ENCODE measurements at regions not wholly inside any gene's neighbourhood (a gene's known extent, or its start where the extent isn't known, plus 50 kb on each side); places are given as distances from the start of the nearest gene placed in this dataset.

DNA sequence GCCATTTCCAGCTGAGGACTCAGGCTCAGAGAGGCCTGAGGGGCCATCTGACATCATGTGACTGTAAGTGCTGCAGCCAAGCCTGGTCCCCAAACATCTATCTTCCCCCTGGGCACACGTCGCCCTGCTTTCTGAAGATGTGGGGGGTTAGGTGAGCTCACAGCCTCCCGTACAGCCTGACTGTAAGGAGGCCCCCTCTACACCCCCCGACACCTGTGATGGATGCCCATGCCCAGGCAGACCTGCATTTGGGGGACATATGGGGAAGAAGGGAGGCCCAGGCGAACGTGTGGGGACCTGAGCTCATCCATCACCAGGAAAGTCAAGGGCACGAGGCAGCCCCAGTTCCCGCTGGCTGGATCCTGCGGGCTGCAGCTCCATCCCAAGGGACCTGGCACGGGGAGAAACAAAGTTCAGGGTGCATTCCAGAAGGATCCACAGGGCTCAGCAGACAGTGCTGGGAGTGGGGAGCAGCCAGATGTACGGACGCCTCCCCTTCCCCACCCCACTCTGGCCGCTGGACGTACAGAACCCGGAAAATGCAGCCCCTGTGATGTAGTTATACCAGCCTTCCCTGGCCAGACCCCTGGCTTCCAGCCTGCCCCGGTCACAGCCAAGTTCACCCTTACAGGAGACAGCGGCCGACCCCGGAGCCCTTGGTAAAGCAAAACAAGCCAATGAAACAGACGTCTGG, 1431.4 kb downstream of the BRD1 start:
- ATAC-seq (no peak), DNase-seq (no peak)
- no peak overlapping the region for H3K4me2 ChIP-seq (ENCODE audit: low read length)
- no peak overlapping the region for H2AFZ ChIP-seq (ENCODE audit: low read length)
- no peaks in the 10 kb centered on the region for H3K9me3 ChIP-seq (ENCODE audit: low read length)
- H3K9ac ChIP-seq (ENCODE audit: low read length), result no peak overlapping the region
- no peak overlapping the region for H3K27ac ChIP-seq (ENCODE audit: low read length)
- no TSS peak for BruUV-seq (replicated peaks)
- no peaks in the 10 kb centered on the region for H3K4me1 ChIP-seq (ENCODE audit: insufficient read depth, low read length)
- ChIA-PET CTCF (no interaction called here), POLR2A (ENCODE audit: unreplicated experiment) (no interaction called here)
- no peaks in the 10 kb centered on the region for H3K79me2 ChIP-seq (ENCODE audit: low read length)
- TF ChIP-seq EZH2phosphoT487 (IDR thresholded peaks at IDR 0.05; ENCODE audit: borderline replicate concordance, low read length), result no peak
- H4K20me1 ChIP-seq (ENCODE audit: low read length), result no peaks in the 10 kb centered on the region
- H3F3A ChIP-seq (ENCODE audit: low read length, unreplicated experiment), result no peaks in the 10 kb centered on the region
- H3K27me3 ChIP-seq (ENCODE audit: low read length), result no peaks in the 10 kb centered on the region
- H3K4me3 ChIP-seq (ENCODE audit: low read length), result no peak overlapping the region
- no peaks in the 10 kb centered on the region for H3K36me3 ChIP-seq (ENCODE audit: low read depth, low read length)
- H3K9me2 ChIP-seq (replicated peaks; ENCODE audit: low read length), result no peaks in the 10 kb centered on the region
- intact Hi-C loops (cut with micrococcal nuclease), result no loop called here

DNA sequence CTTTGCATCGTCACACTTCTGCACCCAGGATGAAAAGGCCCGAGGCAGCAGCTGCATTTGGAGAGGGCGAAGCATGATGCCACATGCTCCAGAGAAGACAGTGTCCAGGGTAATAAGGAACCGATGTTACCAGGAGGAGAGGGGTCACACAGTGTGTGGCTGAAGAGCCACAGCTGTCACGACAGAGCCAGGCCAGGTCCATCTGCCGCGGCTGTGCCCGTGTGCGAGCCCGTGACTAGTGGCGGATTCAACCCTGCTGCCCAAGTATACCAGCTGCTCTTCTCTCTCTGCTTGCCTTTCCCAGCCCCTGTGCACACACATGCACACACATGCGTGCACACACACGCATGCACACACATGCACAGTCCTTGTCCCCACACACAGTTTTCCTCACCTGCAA, 1432.5 kb downstream of the BRD1 start:
- H3K9me3 ChIP-seq (ENCODE audit: low read length), result no peaks in the 10 kb centered on the region
- intact Hi-C loops (cut with micrococcal nuclease), result no loop called here
- H3K27ac ChIP-seq (ENCODE audit: low read length), result no peak overlapping the region
- ChIA-PET CTCF (no interaction called here), POLR2A (ENCODE audit: unreplicated experiment) (no interaction called here)
- no peaks in the 10 kb centered on the region for H3K27me3 ChIP-seq (ENCODE audit: low read length)
- no peaks in the 10 kb centered on the region for H3K36me3 ChIP-seq (ENCODE audit: low read depth, low read length)
- H3K9ac ChIP-seq (ENCODE audit: low read length), result no peak overlapping the region
- H3K79me2 ChIP-seq (ENCODE audit: low read length), result no peaks in the 10 kb centered on the region
- no peak overlapping the region for H3K4me2 ChIP-seq (ENCODE audit: low read length)
- no peaks in the 10 kb centered on the region for H3F3A ChIP-seq (ENCODE audit: low read length, unreplicated experiment)
- DNase-seq, result no peak
- no peaks in the 10 kb centered on the region for H4K20me1 ChIP-seq (ENCODE audit: low read length)
- TF ChIP-seq, protein P1, sequence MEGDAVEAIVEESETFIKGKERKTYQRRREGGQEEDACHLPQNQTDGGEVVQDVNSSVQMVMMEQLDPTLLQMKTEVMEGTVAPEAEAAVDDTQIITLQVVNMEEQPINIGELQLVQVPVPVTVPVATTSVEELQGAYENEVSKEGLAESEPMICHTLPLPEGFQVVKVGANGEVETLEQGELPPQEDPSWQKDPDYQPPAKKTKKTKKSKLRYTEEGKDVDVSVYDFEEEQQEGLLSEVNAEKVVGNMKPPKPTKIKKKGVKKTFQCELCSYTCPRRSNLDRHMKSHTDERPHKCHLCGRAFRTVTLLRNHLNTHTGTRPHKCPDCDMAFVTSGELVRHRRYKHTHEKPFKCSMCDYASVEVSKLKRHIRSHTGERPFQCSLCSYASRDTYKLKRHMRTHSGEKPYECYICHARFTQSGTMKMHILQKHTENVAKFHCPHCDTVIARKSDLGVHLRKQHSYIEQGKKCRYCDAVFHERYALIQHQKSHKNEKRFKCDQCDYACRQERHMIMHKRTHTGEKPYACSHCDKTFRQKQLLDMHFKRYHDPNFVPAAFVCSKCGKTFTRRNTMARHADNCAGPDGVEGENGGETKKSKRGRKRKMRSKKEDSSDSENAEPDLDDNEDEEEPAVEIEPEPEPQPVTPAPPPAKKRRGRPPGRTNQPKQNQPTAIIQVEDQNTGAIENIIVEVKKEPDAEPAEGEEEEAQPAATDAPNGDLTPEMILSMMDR (conservative IDR thresholded peaks at IDR 0.05; ENCODE audit: low read depth, low read length), result no peak
- no peak for TF ChIP-seq EZH2 (IDR thresholded peaks at IDR 0.05; ENCODE audit: low read length, unreplicated experiment)
- TF ChIP-seq EZH2phosphoT487 (IDR thresholded peaks at IDR 0.05; ENCODE audit: borderline replicate concordance, low read length), result no peak
- no peak for ATAC-seq
- H3K4me1 ChIP-seq (ENCODE audit: insufficient read depth, low read length), result no peaks in the 10 kb centered on the region
- no peaks in the 10 kb centered on the region for H3K9me2 ChIP-seq (replicated peaks; ENCODE audit: low read length)
- H3K4me3 ChIP-seq (ENCODE audit: low read length), result no peak overlapping the region
- H2AFZ ChIP-seq (ENCODE audit: low read length), result no peak overlapping the region
- BruUV-seq (replicated peaks), result no TSS peak

DNA sequence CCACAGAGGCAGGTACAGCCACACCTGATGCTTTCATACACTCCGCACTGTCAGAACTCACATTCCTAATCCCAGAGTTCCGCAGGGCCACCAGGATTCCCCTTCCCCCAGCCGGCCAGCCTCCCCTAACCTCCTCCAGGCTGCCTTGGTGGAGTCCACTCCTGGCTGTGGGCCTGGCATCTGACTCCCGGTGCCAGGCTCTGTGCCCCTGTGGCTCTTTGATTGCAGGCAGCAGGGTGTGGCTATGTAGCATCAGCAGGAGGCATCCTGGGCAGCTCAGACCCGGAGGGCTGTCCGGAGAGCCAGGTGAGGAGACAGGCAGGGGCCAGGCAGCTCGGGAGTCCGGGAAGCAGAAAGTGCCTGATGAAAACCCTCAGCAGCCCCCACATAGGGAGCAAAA, 1432.9 kb downstream of the BRD1 start:
- ChIA-PET POLR2A (ENCODE audit: unreplicated experiment) (no interaction called here), CTCF (no interaction called here)
- Histone ChIP-seq H4K20me1 (ENCODE audit: low read length) (no peaks in the 10 kb centered on the region), H3F3A (ENCODE audit: low read length, unreplicated experiment) (no peaks in the 10 kb centered on the region), H3K9ac (ENCODE audit: low read length) (no peak overlapping the region), H3K4me3 (ENCODE audit: low read length) (no peak overlapping the region), H3K27ac (ENCODE audit: low read length) (no peak overlapping the region), H3K27me3 (ENCODE audit: low read length) (no peaks in the 10 kb centered on the region), H2AFZ (ENCODE audit: low read length) (no peak overlapping the region), H3K4me1 (ENCODE audit: insufficient read depth, low read length) (no peaks in the 10 kb centered on the region), H3K36me3 (ENCODE audit: low read depth, low read length) (no peaks in the 10 kb centered on the region), H3K79me2 (ENCODE audit: low read length) (no peaks in the 10 kb centered on the region), H3K9me2 (replicated peaks; ENCODE audit: low read length) (no peaks in the 10 kb centered on the region), H3K9me3 (ENCODE audit: low read length) (no peaks in the 10 kb centered on the region), H3K4me2 (ENCODE audit: low read length) (no peak overlapping the region)
- ATAC-seq (no peak), DNase-seq (no peak)
- TF ChIP-seq, protein P1 (conservative IDR thresholded peaks at IDR 0.05; ENCODE audit: low read depth, low read length), result no peak
- TF ChIP-seq EZH2 (IDR thresholded peaks at IDR 0.05; ENCODE audit: low read length, unreplicated experiment) (no peak), EZH2phosphoT487 (IDR thresholded peaks at IDR 0.05; ENCODE audit: borderline replicate concordance, low read length) (no peak)
- no TSS peak for BruUV-seq (replicated peaks)
- intact Hi-C loops (cut with micrococcal nuclease), result no loop called here

Data from PC-3 (cell line).